B cell (primary cell): ENCODE measurements at regions not wholly inside any gene's neighbourhood (a gene's known extent, or its start where the extent isn't known, plus 50 kb on each side); places are given as distances from the start of the nearest gene placed in this dataset.
"Not testable (repeated sequence)": the region's sequence is repeated elsewhere in the genome, so short reads cannot be mapped to it uniquely, and the experiment has no call there.

Source experiments
- ATAC-seq: fragments of 200-7000 bp; cut with Tn5 transposase; one replicate; pipeline ENCODE4 v1.10.0; 2021; ENCODE audit warnings: low read depth, mild to moderate bottlenecking, moderate number of reproducible peaks, moderate library complexity
- CTCF ChIA-PET: fragments of 350-600 bp; sonication (Branson Sonifier 250); formaldehyde crosslinking; loops from one replicate; lab custom pipeline; 2021; ENCODE audit warnings: antibody characterized with exemption, inconsistent platforms; lab: Charles Lee
- POLR2A ChIA-PET: fragments of 350-600 bp; sonication (Branson Sonifier 250); formaldehyde crosslinking; loops from one replicate; lab custom pipeline; 2021; ENCODE audit warnings: antibody characterized with exemption; lab: Charles Lee
- DNase-seq: peaks from one replicate; pipeline ENCODE4 v3.0.0; 2013
- H2AFZ ChIP-seq: 2 replicates; pipeline ENCODE4 v1.6.1; 2012; ENCODE audit warnings: mild to moderate bottlenecking, low read depth, low read length; ENCODE audit not compliant: insufficient read depth, poor library complexity, severe bottlenecking
- H3K27ac ChIP-seq, 2 donors: 1 replicate in 1 of 2; 2 replicates in 1 of 2; pipeline ENCODE4 v1.5.1; 2012 to 2013; ENCODE audit warnings: low read length in 2 of 2, mild to moderate bottlenecking in 2 of 2, moderate library complexity in 1 of 2
- H3K27me3 ChIP-seq, 4 experiments: fragments of 200-600 bp in 1 of 4; sonication (generic) in 1 of 4; replicated peaks in 1 of 4; 1 replicate in 2 of 4; 2 replicates in 2 of 4; pipeline versions ENCODE4 v1.6.1 to v1.7.0; 2013 to 2016; ENCODE audit warnings: low read length in 3 of 4, mild to moderate bottlenecking in 2 of 4, mixed read lengths in 1 of 4, moderate library complexity in 1 of 4; ENCODE audit not compliant: insufficient read depth in 4 of 4, control insufficient read depth in 3 of 4; ENCODE audit errors: control extremely low read depth in 1 of 4
- H3K36me3 ChIP-seq, 2 experiments: replicated peaks in 1 of 2; 1 replicate in 1 of 2; 2 replicates in 1 of 2; pipeline versions ENCODE4 v1.6.1 to v1.7.1; 2013; ENCODE audit warnings: low read length in 1 of 2; ENCODE audit not compliant: insufficient read depth in 2 of 2, control insufficient read depth in 1 of 2; ENCODE audit errors: control extremely low read depth in 1 of 2, extremely low read depth in 1 of 2
- H3K4me1 ChIP-seq, 2 donors: fragments of 200-600 bp in 1 of 2; sonication (generic) in 1 of 2; 1 replicate in 1 of 2; 2 replicates in 1 of 2; pipeline versions ENCODE4 v1.5.1 to v1.6.1; 2013 to 2017; ENCODE audit warnings: low read length in 2 of 2; ENCODE audit not compliant: control insufficient read depth in 2 of 2, insufficient read depth in 2 of 2
- H3K4me2 ChIP-seq: replicated peaks from 2 replicates; pipeline ENCODE3; 2012; ENCODE audit warnings: mild to moderate bottlenecking, low read depth, low read length; ENCODE audit not compliant: poor library complexity, severe bottlenecking
- H3K4me3 ChIP-seq, 5 experiments: fragments of 200-600 bp in 1 of 5; sonication (generic) in 1 of 5; 1 replicate in 3 of 5; 2 replicates in 2 of 5; pipeline versions ENCODE4 v1.5.1 to v1.7.0; 2011 to 2016; ENCODE audit warnings: low read length in 4 of 5, mild to moderate bottlenecking in 4 of 5, low read depth in 2 of 5, control low read depth in 1 of 5, moderate library complexity in 1 of 5; ENCODE audit not compliant: insufficient read depth in 1 of 5; ENCODE audit errors: control extremely low read depth in 1 of 5, extremely low read depth in 1 of 5
- H3K79me2 ChIP-seq: fragments of 200-600 bp; sonication (generic); one replicate; pipeline ENCODE4 v1.6.0; 2016; ENCODE audit warnings: low read length; ENCODE audit not compliant: control insufficient read depth, insufficient read depth
- H3K9ac ChIP-seq: fragments of 200-600 bp; sonication (generic); 2 replicates; pipeline ENCODE4 v1.6.1; 2017; ENCODE audit warnings: mild to moderate bottlenecking, low read length, moderate library complexity
- H3K9me3 ChIP-seq, 3 donors: one replicate each; pipeline versions ENCODE4 v1.6.1 to v1.7.1; 2013; ENCODE audit warnings: low read length in 2 of 3; ENCODE audit not compliant: control insufficient read depth in 2 of 3, insufficient read depth in 1 of 3; ENCODE audit errors: control extremely low read depth in 1 of 3
- H4K20me1 ChIP-seq: 2 replicates; pipeline ENCODE4 v1.6.0; 2012; ENCODE audit warnings: mild to moderate bottlenecking, low read length; ENCODE audit not compliant: insufficient read depth, control insufficient read depth, poor library complexity, severe bottlenecking
- H3K27ac Mint-ChIP-seq: one replicate; pipeline ENCODE4 v1.8.0; 2021; ENCODE audit warnings: mixed read lengths
- H3K27me3 Mint-ChIP-seq: one replicate; pipeline ENCODE4 v1.8.0; 2021; ENCODE audit warnings: mixed read lengths
- H3K4me1 Mint-ChIP-seq: one replicate; pipeline ENCODE4 v1.8.0; 2021; ENCODE audit warnings: mixed read lengths
- H3K4me3 Mint-ChIP-seq: one replicate; pipeline ENCODE4 v1.8.0; 2021; ENCODE audit warnings: mixed read lengths
- H3K9me3 Mint-ChIP-seq: one replicate; pipeline ENCODE4 v1.8.0; 2022; ENCODE audit warnings: mixed read lengths; ENCODE audit not compliant: insufficient read depth
- EZH2 ChIP-seq: IDR thresholded peaks from 2 replicates; pipeline ENCODE4 v1.6.1; 2012; ENCODE audit warnings: borderline replicate concordance, low read depth, mild to moderate bottlenecking, moderate library complexity, low read length; ENCODE audit not compliant: insufficient read depth, poor library complexity, severe bottlenecking
- WGBS: methylation state at CpG from one replicate; pipeline ENCODE4 v1.1.5; 2013; ENCODE audit warnings: missing lambda C conversion rate; ENCODE audit not compliant: insufficient coverage; 5-methylcytosine and 5-hydroxymethylcytosine counted together
- intact Hi-C: fragments of 100-400 bp; cut with micrococcal nuclease; formaldehyde crosslinking; loops from one replicate; pipeline ENCODE4 v1.10.0; 2022
- TF ChIP-seq, protein P1 (sequence below): fragments of 200-600 bp; IDR thresholded peaks from one replicate; pipeline ENCODE4 v1.8.0; 2022; ENCODE audit warnings: antibody characterized with exemption, mild to moderate bottlenecking

- Mint-ChIP-seq H3K9me3 (peaks cover 3% of the 10 kb centered on the region), H3K4me1 (no peaks in the 10 kb centered on the region), H3K27me3 (peaks cover 3% of the 10 kb centered on the region), H3K27ac (no peak overlapping the region), H3K4me3 (no peak overlapping the region)
- intact Hi-C loops: no loop called here
- Histone ChIP-seq H3K4me1 (no peaks in the 10 kb centered on the region), H3K79me2 (no peaks in the 10 kb centered on the region), H3K36me3 (no peaks in the 10 kb centered on the region), H2AFZ (no peak overlapping the region), H3K9me3 (no peaks in the 10 kb centered on the region), H3K4me3 (no peak overlapping the region), H3K9ac (no peak overlapping the region), H3K27ac (no peak overlapping the region), H3K4me2 (no peak overlapping the region), H3K27me3 (no peaks in the 10 kb centered on the region), H4K20me1 (no peaks in the 10 kb centered on the region)
- WGBS: no CpG with 5 or more reads among the region's 2 CpGs
- ChIA-PET POLR2A (no interaction called here), CTCF (no interaction called here)
- TF ChIP-seq, protein P1, sequence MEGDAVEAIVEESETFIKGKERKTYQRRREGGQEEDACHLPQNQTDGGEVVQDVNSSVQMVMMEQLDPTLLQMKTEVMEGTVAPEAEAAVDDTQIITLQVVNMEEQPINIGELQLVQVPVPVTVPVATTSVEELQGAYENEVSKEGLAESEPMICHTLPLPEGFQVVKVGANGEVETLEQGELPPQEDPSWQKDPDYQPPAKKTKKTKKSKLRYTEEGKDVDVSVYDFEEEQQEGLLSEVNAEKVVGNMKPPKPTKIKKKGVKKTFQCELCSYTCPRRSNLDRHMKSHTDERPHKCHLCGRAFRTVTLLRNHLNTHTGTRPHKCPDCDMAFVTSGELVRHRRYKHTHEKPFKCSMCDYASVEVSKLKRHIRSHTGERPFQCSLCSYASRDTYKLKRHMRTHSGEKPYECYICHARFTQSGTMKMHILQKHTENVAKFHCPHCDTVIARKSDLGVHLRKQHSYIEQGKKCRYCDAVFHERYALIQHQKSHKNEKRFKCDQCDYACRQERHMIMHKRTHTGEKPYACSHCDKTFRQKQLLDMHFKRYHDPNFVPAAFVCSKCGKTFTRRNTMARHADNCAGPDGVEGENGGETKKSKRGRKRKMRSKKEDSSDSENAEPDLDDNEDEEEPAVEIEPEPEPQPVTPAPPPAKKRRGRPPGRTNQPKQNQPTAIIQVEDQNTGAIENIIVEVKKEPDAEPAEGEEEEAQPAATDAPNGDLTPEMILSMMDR: no peak
- no peak for TF ChIP-seq EZH2
- DNase-seq: no peak
- no peak for ATAC-seq
Observed at GRCh38 chr7:113306302-113306701, 187.9 kb upstream of the SMIM30 start.

GRCh38 chr7:113304104-113304503 is 185.8 kb upstream of the SMIM30 start:
- intact Hi-C loops: no loop called here
- Histone ChIP-seq H2AFZ (no peak overlapping the region), H3K4me1 (no peaks in the 10 kb centered on the region), H4K20me1 (no peaks in the 10 kb centered on the region), H3K36me3 (no peaks in the 10 kb centered on the region), H3K79me2 (no peaks in the 10 kb centered on the region), H3K9me3 (no peaks in the 10 kb centered on the region), H3K4me2 (no peak overlapping the region), H3K27ac (no peak overlapping the region), H3K27me3 (no peaks in the 10 kb centered on the region), H3K9ac (no peak overlapping the region), H3K4me3 (no peak overlapping the region)
- TF ChIP-seq, protein P1: no peak
- TF ChIP-seq EZH2: no peak
- no peak for DNase-seq
- H3K27ac Mint-ChIP-seq: no peak overlapping the region
- ChIA-PET CTCF (no interaction called here), POLR2A (no interaction called here)
- H3K9me3 Mint-ChIP-seq: peaks cover 3% of the 10 kb centered on the region
- no peaks in the 10 kb centered on the region for H3K4me1 Mint-ChIP-seq
- no peak overlapping the region for H3K4me3 Mint-ChIP-seq
- H3K27me3 Mint-ChIP-seq: peaks cover 3% of the 10 kb centered on the region
- no peak for ATAC-seq

DNA sequence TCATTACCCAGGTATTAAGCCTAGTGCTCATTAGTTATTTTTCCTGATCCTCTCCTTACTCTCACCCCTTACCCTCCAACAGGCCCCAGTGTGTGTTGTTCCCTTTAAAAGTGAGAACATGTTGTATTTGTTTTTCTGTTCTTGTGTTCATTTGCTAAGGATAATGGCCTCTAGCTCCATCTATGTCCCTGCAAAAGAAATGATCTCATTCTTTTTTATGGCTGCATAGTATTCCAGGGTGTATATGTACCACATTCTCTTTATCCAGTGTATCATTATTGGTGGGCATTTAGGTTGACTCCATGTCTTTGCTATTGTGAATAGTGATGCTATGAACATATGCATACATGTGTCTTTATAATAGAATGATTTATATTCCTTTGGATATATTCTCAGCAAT is 185.0 kb upstream of the SMIM30 start:
- H3K4me1 Mint-ChIP-seq, POLR2A ChIA-PET, H3K4me3 Mint-ChIP-seq, H2AFZ ChIP-seq, ATAC-seq, H3K4me3 ChIP-seq, H3K27me3 Mint-ChIP-seq, H3K27ac Mint-ChIP-seq, H3K9me3 ChIP-seq, H4K20me1 ChIP-seq, H3K36me3 ChIP-seq, H3K79me2 ChIP-seq, H3K4me1 ChIP-seq, DNase-seq, intact Hi-C loops, H3K9me3 Mint-ChIP-seq, H3K9ac ChIP-seq, CTCF ChIA-PET, H3K27me3 ChIP-seq, H3K4me2 ChIP-seq, H3K27ac ChIP-seq: not testable (repeated sequence)
